GM23338 (cell line): ENCODE measurements at regions not wholly inside any gene's neighbourhood (a gene's known extent, or its start where the extent isn't known, plus 50 kb on each side); places are given as distances from the start of the nearest gene placed in this dataset.

Source experiments
- ATAC-seq: fragments of 200-7000 bp; cut with Tn5 transposase; 3 replicates; pipeline ENCODE4 v1.9.1; 2020
- DNase-seq: peaks from one replicate; pipeline ENCODE4 v3.0.0-alpha.2; 2015; ENCODE audit warnings: low spot score
- H2AFZ ChIP-seq: fragments of 200-600 bp; sonication (generic); 2 replicates; pipeline ENCODE4 v1.8.0; 2016; ENCODE audit warnings: antibody characterized with exemption, mild to moderate bottlenecking, moderate library complexity
- H3F3A ChIP-seq: fragments of 200-600 bp; sonication (generic); replicated peaks from 2 replicates; pipeline ENCODE4 v1.8.0; 2017; ENCODE audit warnings: antibody characterized with exemption, mixed run types, low read depth
- H3K27ac ChIP-seq: fragments of 200-600 bp; sonication (generic); 2 replicates; pipeline ENCODE4 v1.6.1; 2016; ENCODE audit warnings: low read depth
- H3K27me3 ChIP-seq: fragments of 200-600 bp; sonication (generic); 2 replicates; pipeline ENCODE4 v1.8.0; 2016; ENCODE audit warnings: mild to moderate bottlenecking, mixed run types, moderate library complexity; ENCODE audit not compliant: insufficient read depth
- H3K36me3 ChIP-seq: fragments of 200-600 bp; sonication (generic); 2 replicates; pipeline ENCODE4 v1.8.0; 2016; ENCODE audit warnings: mild to moderate bottlenecking; ENCODE audit not compliant: insufficient read depth
- H3K4me1 ChIP-seq: fragments of 200-600 bp; sonication (generic); 2 replicates; pipeline ENCODE4 v1.8.0; 2016; ENCODE audit warnings: mild to moderate bottlenecking, moderate library complexity; ENCODE audit not compliant: insufficient read depth
- H3K4me2 ChIP-seq: fragments of 200-600 bp; sonication (generic); 2 replicates; pipeline ENCODE4 v1.7.1; 2017; ENCODE audit warnings: mixed run types
- H3K4me3 ChIP-seq: fragments of 200-600 bp; sonication (generic); 2 replicates; pipeline ENCODE4 v1.6.1; 2016; ENCODE audit warnings: mixed run types
- H3K79me2 ChIP-seq: fragments of 200-600 bp; sonication (generic); replicated peaks from 2 replicates; pipeline ENCODE4 v1.8.0; 2017; ENCODE audit warnings: mild to moderate bottlenecking; ENCODE audit not compliant: insufficient read depth
- H3K9me2 ChIP-seq: fragments of 200-600 bp; sonication (generic); 2 replicates; pipeline ENCODE4 v1.8.0; 2017; ENCODE audit not compliant: insufficient read depth
- H4K20me1 ChIP-seq: fragments of 200-600 bp; sonication (generic); replicated peaks from 2 replicates; pipeline ENCODE4 v1.8.0; 2017; ENCODE audit warnings: mild to moderate bottlenecking; ENCODE audit not compliant: insufficient read depth
- H3K27ac Mint-ChIP-seq: 2 replicates; pipeline ENCODE4 v1.8.0; 2020; ENCODE audit warnings: inconsistent platforms, mild to moderate bottlenecking, moderate library complexity, mixed read lengths
- H3K27me3 Mint-ChIP-seq: 3 replicates; pipeline ENCODE4 v1.8.0; 2022; ENCODE audit warnings: low read depth, mild to moderate bottlenecking, moderate library complexity, mixed read lengths, inconsistent platforms; ENCODE audit not compliant: insufficient read depth, poor library complexity
- H3K36me3 Mint-ChIP-seq: 3 replicates; pipeline ENCODE4 v1.8.0; 2021; ENCODE audit warnings: low read depth, mild to moderate bottlenecking, inconsistent platforms, moderate library complexity, mixed read lengths
- H3K4me1 Mint-ChIP-seq: 3 replicates; pipeline ENCODE4 v1.8.0; 2020; ENCODE audit warnings: mild to moderate bottlenecking, inconsistent platforms, mixed read lengths
- H3K4me3 Mint-ChIP-seq: 3 replicates; pipeline ENCODE4 v1.8.0; 2021; ENCODE audit warnings: moderate library complexity, mild to moderate bottlenecking, inconsistent platforms, mixed read lengths
- H3K9me3 Mint-ChIP-seq: 3 replicates; pipeline ENCODE4 v1.8.0; 2020; ENCODE audit warnings: moderate library complexity, mild to moderate bottlenecking, inconsistent platforms, mixed read lengths
- EZH2 ChIP-seq: fragments of 200-600 bp; sonication (generic); IDR thresholded peaks from one replicate; pipeline ENCODE4 v1.8.0; 2017; ENCODE audit warnings: antibody characterized with exemption, mild to moderate bottlenecking, low read depth; ENCODE audit not compliant: unreplicated experiment
- EZH2phosphoT487 ChIP-seq: fragments of 200-600 bp; sonication (generic); IDR thresholded peaks from one replicate; pipeline ENCODE4 v1.8.1; 2018; ENCODE audit warnings: antibody characterized with exemption; ENCODE audit not compliant: unreplicated experiment
- JUNB ChIP-seq: IDR thresholded peaks from one replicate; pipeline ENCODE4 v1.6.1; 2016; ENCODE audit warnings: antibody characterized with exemption; ENCODE audit not compliant: unreplicated experiment
- POLR2AphosphoS5 ChIP-seq: IDR thresholded peaks from 2 replicates; pipeline ENCODE4 v1.6.1; 2016; ENCODE audit warnings: antibody characterized with exemption, low read depth
- REST ChIP-seq: IDR thresholded peaks from one replicate; pipeline ENCODE4 v1.6.1; 2018; ENCODE audit warnings: antibody characterized with exemption; ENCODE audit not compliant: unreplicated experiment
- STAT1 ChIP-seq: IDR thresholded peaks from one replicate; pipeline ENCODE4 v1.6.1; 2016; ENCODE audit warnings: antibody characterized with exemption; ENCODE audit not compliant: unreplicated experiment
- TF ChIP-seq, protein P1 (sequence below): IDR thresholded peaks from 2 replicates; pipeline ENCODE4 v1.6.1; 2016; ENCODE audit warnings: antibody characterized with exemption
- TF ChIP-seq, protein P2 (sequence below), 2 experiments: fragments of 200-600 bp in 1 of 2; sonication (generic) in 1 of 2; conservative IDR thresholded peaks; 2 replicates each; pipeline versions ENCODE4 v1.5.1 to v1.6.1; 2016 to 2017; ENCODE audit warnings: antibody characterized with exemption in 2 of 2, low read depth in 2 of 2, mild to moderate bottlenecking in 2 of 2, moderate library complexity in 1 of 2

DNA sequence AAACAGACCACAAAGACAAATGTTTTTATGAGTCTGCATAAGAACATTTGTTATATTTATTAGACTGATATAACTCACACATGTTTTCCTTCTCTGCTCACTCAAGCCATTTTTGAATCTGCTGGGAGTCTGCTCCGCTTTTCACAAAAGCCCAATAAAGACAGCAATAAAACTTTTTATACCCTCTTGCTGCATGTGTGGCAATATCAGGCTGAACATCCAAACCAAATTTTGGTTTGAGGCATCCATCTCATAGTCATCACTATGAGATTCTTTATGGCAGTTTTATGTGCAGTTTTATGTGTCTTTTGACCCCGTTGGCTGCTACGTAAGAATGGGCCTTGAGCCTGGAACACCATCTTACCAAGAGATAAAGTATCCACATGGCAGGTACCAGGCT lies 1276.8 kb upstream of the ADGRB3 start:
- H3K36me3 Mint-ChIP-seq = no peaks in the 10 kb centered on the region
- no peaks in the 10 kb centered on the region for H4K20me1 ChIP-seq
- peaks cover 1% of the 10 kb centered on the region for H3K27me3 Mint-ChIP-seq
- no peaks in the 10 kb centered on the region for H3K4me1 Mint-ChIP-seq
- no peak overlapping the region for H3K4me2 ChIP-seq
- no peak overlapping the region for H3K4me3 ChIP-seq
- H3K4me3 Mint-ChIP-seq = no peak overlapping the region
- no peak overlapping the region for H3K27ac ChIP-seq
- no peaks in the 10 kb centered on the region; the same call in 2 of the 3 replicates for H3K9me3 Mint-ChIP-seq
- no peak for ATAC-seq
- no peaks in the 10 kb centered on the region for H3K9me2 ChIP-seq
- no peak for DNase-seq
- no peaks in the 10 kb centered on the region for H3K79me2 ChIP-seq
- no peaks in the 10 kb centered on the region for H3K4me1 ChIP-seq
- H3K27ac Mint-ChIP-seq = no peak overlapping the region
- H3F3A ChIP-seq = no peaks in the 10 kb centered on the region
- no peak for TF ChIP-seq REST
- no peak for TF ChIP-seq STAT1
- no peak for TF ChIP-seq EZH2phosphoT487
- TF ChIP-seq POLR2AphosphoS5 = no peak
- TF ChIP-seq, protein P1, sequence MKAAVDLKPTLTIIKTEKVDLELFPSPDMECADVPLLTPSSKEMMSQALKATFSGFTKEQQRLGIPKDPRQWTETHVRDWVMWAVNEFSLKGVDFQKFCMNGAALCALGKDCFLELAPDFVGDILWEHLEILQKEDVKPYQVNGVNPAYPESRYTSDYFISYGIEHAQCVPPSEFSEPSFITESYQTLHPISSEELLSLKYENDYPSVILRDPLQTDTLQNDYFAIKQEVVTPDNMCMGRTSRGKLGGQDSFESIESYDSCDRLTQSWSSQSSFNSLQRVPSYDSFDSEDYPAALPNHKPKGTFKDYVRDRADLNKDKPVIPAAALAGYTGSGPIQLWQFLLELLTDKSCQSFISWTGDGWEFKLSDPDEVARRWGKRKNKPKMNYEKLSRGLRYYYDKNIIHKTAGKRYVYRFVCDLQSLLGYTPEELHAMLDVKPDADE = no peak
- no peak for TF ChIP-seq EZH2
- no peaks in the 10 kb centered on the region for H3K27me3 ChIP-seq
- no peaks in the 10 kb centered on the region for H3K36me3 ChIP-seq
- no peak overlapping the region for H2AFZ ChIP-seq

GRCh38 chr6:67353861-67354260 lies 1281.2 kb upstream of the ADGRB3 start:
- Mint-ChIP-seq H3K9me3 (no peaks in the 10 kb centered on the region), H3K27ac (no peak overlapping the region), H3K27me3 (peaks cover 1% of the 10 kb centered on the region), H3K4me1 (no peaks in the 10 kb centered on the region), H3K36me3 (no peaks in the 10 kb centered on the region), H3K4me3 (no peak overlapping the region)
- DNase-seq (no peak), ATAC-seq (no peak)
- Histone ChIP-seq H3F3A (no peaks in the 10 kb centered on the region), H3K4me2 (no peak overlapping the region), H3K27me3 (no peaks in the 10 kb centered on the region), H3K4me3 (no peak overlapping the region), H3K9me2 (no peaks in the 10 kb centered on the region), H3K4me1 (no peaks in the 10 kb centered on the region), H4K20me1 (no peaks in the 10 kb centered on the region), H3K36me3 (no peaks in the 10 kb centered on the region), H3K79me2 (no peaks in the 10 kb centered on the region), H2AFZ (no peak overlapping the region), H3K27ac (no peak overlapping the region)
- TF ChIP-seq, protein P2, sequence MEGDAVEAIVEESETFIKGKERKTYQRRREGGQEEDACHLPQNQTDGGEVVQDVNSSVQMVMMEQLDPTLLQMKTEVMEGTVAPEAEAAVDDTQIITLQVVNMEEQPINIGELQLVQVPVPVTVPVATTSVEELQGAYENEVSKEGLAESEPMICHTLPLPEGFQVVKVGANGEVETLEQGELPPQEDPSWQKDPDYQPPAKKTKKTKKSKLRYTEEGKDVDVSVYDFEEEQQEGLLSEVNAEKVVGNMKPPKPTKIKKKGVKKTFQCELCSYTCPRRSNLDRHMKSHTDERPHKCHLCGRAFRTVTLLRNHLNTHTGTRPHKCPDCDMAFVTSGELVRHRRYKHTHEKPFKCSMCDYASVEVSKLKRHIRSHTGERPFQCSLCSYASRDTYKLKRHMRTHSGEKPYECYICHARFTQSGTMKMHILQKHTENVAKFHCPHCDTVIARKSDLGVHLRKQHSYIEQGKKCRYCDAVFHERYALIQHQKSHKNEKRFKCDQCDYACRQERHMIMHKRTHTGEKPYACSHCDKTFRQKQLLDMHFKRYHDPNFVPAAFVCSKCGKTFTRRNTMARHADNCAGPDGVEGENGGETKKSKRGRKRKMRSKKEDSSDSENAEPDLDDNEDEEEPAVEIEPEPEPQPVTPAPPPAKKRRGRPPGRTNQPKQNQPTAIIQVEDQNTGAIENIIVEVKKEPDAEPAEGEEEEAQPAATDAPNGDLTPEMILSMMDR (conservative IDR thresholded peaks at IDR 0.05; ENCODE audit: low read depth in 2 of 2) = no peak
- TF ChIP-seq JUNB = no peak
- TF ChIP-seq EZH2 = no peak
- TF ChIP-seq, protein P1 = no peak
